Endothelial cell of hepatic sinusoid (primary cell): ENCODE measurements at regions not wholly inside any gene's neighbourhood (a gene's known extent, or its start where the extent isn't known, plus 50 kb on each side); places are given as distances from the start of the nearest gene placed in this dataset.

ENCODE experiments used
- in situ Hi-C: cut with HindIII; loops from 2 replicates; pipeline ENCODE4 v1.10.0; 2017; ENCODE audit warnings: low sequenced_read_pairs

DNA sequence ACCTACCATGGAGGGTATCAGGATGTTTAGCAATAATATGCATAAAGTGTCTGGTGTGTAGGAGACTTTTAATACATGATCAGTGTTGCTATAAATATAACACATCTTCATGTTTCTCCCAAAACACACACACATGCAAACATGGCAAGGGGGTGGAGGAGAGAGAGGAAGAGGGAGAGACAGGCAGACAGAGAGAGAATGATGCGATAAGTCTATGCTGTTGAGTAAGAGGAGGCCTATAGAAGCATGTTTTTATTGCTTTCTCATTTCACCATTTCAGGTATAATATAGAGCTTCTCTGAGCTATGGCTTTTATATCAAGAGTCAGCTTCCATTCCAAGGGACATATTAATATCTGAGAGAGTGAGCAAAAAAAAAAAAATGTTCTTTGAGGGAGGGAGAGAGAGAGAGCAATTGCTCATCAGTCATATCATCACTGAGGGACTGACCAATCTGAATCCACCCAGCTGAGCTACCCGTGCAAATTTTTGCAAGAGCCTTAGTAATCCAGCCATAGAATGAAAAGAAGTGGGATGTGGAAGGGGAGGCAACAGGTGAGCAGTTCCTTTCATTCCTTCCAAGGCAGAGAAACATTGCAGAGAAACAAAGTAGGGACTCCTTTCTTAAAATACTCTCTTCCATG, 54.8 kb upstream of the RASSF8 start:
- in situ Hi-C loops, result no loop called here

DNA sequence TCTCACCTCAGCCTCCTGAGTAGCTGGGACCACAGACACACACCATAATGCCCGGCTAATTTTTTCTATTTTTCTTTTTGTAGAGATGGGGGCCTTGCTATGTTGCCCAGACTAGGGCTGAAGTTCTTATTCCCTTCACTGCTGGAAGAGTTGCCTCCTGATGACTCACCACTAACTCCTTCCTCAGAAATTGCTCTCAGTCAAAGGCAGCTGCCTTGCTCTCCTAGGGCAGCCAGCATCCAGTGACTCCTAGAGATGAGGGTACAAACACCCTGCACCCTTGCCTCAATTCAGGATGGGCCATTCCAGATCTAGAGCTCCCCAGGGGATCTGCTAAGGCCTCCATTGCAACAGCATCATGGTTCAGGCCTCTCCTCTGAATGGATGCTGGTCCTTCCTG, 54.0 kb upstream of the RASSF8 start:
- in situ Hi-C loops, result no loop called here

DNA sequence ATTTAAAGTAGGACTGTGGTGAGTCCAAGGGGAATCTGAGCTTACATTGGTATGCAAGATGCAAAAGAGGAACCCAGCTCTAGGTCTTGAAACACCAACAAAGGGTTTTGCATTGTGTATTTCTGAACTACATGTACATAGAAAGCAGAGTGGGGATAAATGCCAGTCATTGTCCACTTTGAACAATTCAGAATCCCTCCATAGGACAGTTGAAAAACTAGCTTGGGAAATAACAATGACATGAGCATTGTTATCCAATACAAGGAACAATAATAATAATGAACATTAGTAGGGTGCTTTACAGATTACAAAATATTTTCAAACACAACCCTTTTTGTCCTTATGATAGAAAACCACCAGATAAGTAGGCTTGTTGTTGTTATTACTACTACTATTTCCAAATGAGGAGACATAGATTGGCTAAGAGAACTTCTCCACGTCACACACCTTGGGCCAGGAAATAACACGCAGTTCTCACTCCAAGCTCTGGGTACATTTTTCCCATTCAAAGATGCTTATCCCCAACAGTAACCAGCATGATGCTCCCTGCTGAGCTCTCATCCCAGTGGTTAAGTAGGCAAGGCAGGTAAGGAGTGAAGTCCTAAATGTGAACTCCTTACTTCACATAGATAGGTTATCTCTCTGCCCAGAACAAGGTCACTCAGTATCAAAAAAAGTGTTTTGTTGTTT, 51.7 kb upstream of the RASSF8 start:
- in situ Hi-C loops, result no loop called here
